HG02642 (cell line): ENCODE measurements at regions not wholly inside any gene's neighbourhood (a gene's known extent, or its start where the extent isn't known, plus 50 kb on each side); places are given as distances from the start of the nearest gene placed in this dataset.

Source experiments
- ATAC-seq: cut with Tn5 transposase; IDR thresholded peaks from one replicate; pipeline ENCODE4 v1.9.1; 2021; ENCODE audit warnings: mild to moderate bottlenecking; ENCODE audit not compliant: unreplicated experiment, poor library complexity

DNA sequence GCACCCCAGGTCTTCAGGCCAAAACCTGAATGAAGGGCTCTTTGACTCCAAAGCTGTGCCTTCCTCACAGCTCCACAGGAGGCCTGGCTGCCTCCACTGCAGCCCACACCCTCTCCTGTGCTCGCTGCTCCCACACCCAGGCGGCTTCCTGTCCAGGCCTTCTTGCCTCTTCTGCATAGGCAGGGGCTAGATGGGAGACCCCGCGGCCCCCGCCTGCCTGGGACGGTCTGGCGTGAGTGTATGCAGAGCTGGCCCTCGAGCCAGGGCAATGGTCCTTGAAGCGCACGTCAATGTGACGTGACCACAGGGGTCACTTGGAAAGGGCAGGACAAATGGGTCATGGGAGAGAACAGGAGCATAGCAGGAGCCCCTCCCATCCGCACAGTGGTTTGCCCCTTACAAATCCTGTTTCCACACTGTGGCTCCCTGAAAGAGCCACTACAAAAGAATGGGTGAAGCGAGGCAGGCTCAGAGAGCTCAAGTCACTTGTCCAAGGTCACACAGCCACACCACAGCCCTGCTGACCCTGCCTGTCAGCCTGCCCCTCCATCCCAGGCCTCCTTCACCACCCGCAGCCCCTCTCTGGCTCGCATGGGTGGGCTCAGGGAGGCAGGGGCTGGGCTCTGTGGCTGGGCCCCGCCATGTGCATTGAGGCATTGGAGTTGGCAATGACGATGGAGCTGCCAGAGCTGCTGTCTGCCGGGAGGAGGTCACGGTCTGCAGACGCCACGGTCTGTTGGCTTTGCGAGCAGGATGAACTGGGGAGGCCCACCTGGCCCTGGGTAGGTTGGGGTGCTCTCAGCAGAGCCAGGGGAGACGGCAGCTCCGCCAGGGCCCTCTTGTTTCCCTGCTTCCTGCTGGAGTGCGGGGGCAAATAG, 71.2 kb upstream of the WNT11 start:
- ATAC-seq, result no peak

DNA sequence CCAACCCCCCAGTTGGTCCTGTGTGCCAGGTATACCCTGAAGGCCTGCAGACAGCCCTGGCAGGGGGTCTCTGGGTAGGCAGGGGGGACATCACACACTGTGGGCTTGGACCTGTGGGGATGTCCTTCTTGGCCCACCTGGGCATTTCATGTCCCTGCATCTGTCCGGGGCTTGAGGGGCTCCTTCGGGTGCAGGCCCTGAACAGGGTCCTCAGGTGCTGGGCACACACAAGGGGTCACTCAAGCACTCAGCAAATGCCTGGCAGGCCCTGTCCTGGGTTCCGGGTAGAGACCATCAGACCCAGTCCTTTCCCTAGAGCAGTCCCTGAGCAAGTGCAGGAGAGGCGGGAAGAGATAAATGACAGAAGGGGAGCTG, 70.5 kb upstream of the WNT11 start:
- no peak for ATAC-seq

DNA sequence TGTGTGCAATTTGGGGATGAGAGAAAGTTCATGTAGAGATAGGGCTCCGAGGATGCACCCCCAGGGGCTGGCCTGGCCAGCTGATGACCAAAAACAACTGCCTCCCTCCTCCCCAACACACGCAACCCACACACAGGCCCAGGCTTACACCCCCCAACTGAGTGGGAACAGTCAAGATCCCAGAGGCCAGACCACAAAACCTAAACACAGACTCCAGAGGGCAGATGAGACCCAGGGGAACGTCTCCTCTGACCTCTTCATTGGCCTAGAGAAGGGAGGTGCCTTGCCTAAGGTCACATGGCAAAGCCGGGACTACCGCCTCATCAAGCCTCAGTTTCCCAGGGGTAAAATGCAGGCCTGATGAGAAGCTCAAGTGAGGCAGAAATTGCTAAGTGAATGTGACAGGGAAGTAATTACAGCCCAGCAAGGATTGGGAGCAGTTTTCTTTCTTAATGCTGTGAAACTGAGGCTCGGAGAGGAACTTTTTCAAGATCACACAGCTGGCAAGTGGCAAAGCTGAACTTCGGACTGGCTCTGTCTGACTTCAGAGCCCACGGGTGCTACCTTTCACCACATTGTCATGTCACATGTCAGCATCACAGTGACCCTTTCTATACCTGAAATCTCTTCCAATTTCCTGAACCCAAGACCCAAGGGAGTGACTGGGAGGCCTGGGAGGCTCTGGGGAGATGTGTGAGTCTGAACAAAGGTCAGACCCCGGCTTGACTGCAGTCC, 69.9 kb upstream of the WNT11 start:
- ATAC-seq, result no peak

DNA sequence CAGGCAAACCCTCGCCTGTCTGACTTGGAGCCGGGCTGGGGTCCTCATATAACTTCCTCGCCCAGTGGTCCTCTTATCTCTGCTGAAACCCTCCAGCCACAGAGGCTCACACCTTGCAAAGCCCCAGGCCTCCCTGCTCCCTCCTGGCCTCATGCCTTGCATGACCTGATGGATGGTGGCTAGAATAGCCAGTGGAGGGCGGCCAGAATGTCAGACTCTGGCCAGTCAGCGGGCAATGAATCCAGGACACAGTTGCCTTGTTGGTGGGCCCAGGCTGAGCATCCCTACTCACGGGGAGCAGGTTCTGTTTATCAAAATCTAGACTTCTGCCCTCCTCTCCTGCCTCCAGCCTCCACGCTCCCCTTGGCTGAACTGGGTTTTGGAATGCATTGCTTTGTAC, 69.1 kb upstream of the WNT11 start:
- ATAC-seq, result no peak

DNA sequence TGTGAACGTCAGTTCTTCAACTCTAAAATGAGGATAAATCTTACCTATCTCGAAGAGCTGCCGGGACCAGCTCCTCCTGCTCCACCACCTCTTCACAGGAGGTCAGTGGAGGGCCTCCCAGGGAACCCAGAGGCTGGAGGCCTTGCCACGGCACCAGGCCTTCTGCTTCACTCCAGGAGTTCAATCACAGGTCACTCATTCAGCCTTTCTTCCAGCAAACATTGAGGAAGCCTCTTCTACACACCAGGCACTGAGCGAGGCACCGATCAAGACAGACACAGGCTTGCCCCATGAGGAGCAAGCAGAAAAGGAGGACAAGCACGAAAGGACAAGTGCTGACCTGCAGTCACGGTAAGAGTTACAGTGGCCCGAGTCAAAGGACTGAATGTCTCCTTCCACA, 64.8 kb upstream of the WNT11 start:
- no peak for ATAC-seq

DNA sequence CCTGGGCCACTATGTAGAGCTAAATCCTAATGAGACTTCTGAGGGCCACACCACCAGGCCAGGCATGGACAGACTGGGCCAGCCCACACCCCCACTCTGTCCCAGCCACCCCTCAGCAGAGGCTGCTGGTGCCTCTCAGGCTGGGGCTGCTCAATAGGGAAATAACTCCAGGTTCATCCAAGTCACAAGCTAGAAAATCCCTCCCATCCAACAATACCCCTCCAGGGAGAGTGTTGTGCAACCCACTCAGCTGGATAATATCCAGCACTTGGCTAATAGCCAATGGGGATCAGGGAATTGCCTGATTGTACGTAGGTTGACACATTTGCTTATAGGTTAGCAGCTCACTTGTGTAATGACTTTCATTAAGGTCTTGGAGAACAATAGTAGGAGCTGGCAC, 64.1 kb upstream of the WNT11 start:
- no peak for ATAC-seq

DNA sequence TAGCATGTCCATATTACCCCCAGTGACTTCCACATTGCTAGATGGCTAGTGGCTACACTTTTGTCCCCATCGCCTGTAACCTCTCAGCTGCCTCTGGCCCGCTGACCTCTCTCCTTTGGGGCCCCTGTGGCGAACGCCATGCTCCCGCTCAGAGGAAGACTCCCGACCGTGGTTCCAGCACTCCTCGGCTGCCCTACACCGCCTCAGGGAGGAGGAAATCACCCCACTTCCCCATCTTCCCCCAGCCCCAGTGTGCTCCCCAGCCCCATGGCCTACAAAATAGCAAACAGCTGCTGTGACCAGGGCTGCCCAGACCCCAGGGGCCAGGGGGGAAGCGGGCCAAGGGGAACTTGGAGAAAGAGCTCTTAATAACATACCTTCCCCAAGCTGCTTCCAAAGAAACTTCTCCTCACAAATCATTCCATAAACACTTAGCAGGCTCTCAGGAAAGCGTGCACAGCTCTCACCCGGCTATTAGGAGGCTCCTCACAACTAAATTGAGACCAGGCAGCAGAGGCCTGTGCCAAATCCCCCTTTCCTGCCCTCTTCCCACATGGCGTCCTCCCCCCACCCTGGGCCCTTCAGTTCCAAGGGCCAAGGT, 63.5 kb upstream of the WNT11 start:
- ATAC-seq, result no peak

DNA sequence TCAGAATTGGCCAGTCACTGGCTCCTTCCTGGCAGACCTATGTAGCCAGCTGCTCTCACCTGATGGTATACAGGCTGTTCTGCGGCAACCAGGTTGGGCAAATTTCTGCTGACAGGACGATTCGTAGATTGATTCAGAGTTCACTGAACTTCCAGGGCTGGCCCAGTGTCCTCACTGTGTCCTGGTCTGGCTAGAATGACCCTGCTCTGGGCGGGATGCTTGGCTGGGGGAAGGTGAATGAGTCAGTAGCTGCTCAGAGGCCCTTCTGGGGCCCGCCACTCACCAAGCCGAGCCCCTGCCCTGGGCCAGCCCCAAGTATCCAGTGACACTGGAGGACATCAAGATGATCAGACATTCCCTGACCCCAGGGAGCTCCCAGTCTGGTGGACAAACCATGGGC, 62.9 kb upstream of the WNT11 start:
- ATAC-seq, result no peak

DNA sequence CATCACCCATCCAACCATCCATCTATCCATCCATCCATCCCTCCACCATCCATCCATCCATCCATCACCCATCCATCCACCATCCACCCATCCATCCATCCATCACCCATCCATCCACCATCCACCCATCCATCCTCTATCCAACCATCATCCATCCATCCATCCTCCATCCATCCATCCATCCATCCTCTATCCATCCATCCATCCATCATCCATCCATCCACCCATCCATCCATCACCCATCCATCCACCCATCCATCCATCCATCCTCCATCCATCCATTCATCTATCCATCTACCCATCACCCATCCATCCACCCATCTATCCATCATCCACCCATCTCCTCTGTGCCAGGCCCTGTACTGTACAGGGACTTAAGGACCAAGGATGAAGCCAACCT, 62.2 kb upstream of the WNT11 start:
- ATAC-seq, result no peak

DNA sequence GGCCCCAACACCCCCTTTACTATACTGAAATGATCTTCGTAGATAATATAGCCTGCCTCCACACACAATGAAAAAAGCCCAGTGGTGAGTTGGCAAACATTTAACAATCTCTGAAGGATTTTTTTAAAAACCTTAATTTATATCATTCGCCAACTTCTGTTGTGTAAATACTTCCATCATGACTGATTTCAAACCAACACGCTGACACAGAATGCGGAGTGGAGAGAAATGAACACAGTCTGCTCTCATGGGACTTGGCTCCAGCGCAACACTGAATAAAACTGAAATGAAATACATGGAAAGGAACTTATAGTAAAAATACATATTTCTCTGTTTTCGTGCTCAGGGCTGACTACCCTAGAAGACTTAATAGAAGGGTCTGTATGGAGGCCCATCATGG, 61.3 kb upstream of the WNT11 start:
- no peak for ATAC-seq

DNA sequence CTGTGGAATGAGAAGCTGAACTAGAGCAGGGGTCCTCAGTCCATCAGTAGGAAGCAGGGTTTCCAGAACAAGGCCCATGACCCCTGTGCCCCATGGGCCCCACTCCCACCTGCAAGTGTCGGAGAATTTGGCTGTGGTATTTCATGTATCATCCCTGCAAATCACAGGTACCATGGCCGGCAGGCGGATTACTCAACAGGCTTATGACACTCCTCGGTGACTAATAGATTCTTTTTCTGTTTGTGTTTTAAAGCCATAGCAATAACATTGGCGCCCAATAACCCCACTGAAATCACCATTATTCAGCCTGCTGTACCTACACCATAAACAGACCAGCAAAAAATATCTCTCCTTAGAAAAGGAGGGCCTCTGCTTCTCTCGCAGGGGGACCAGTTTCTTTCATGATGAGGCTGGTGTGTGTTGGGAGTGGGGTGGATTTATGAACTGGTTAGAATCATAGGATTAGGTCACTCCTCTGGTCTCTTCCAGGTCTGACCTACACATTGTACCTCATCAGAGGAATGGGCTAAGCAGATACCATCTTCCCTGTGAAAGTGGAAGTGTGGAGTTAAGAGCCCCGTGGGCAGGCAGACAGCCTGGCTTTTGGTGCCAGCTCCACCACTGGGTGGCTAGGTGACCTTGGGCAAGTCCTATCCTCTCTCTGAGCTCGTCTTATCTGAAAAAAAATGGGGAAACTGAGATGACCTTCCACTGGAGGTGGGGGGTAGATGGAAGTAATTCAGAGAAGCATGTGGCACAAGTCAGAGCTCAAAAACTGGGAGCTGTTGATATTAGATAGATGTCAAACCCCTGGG, 60.2 kb upstream of the WNT11 start:
- no peak for ATAC-seq

DNA sequence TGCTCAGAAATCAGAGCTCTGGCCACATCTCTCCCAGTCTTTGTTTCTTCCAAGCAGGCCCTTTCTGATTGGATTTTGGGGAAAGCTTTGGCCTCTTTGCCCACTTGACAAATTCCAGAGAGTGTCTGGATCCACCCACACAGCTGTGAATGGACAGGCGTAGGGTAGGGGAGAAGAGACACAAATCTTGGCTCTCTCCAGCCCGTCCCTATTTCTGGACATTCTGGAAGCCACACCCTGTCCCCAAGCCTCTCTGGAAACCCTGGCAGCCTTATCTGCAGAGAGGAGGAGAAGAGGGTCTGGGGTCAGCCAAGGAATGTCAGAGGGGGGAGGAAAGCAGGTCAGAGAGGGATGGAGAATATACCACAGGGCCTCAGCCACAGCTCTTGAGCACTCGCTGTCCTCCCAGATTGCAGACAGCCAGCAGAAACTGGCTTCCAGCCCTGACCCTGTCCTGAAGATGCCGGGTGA, 59.5 kb upstream of the WNT11 start:
- no peak for ATAC-seq

DNA sequence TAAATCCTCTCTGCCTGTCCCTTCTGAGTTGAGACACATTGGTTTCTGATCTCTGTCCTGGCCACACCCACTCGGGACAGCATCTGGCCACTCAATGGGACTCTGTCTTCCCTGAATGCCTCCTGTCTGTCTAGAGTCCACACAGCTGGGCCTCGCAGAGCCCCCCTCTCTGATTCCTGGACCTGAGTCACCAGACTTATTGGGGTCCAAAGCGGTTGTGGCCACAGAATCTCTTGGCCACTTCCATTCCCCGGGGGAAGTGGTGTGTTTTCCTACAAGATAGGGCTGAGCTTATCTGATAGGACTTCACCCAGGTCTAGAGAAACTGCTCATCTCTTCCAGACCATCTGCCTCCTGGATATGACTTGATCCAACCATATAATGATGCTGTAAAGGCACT, 57.4 kb upstream of the WNT11 start:
- ATAC-seq, result no peak

DNA sequence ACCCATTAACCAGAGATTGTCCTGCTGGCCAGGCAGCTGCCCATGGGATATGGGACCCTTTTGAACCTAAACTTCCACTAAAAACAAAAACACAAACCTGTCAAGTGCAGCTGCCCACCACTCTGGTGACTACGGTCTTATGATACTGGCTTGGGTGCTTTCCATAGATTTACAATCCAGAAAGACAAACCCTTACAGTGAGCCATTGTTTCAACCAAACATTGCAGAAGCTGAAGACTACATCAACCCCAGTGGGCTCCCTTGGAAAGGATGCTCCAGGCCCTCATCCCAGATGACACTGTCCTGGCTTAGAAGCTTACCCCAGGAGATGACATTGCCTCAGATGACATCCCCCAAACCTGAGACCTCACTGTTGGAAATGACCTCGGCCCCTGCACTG, 56.9 kb upstream of the WNT11 start:
- ATAC-seq, result no peak

DNA sequence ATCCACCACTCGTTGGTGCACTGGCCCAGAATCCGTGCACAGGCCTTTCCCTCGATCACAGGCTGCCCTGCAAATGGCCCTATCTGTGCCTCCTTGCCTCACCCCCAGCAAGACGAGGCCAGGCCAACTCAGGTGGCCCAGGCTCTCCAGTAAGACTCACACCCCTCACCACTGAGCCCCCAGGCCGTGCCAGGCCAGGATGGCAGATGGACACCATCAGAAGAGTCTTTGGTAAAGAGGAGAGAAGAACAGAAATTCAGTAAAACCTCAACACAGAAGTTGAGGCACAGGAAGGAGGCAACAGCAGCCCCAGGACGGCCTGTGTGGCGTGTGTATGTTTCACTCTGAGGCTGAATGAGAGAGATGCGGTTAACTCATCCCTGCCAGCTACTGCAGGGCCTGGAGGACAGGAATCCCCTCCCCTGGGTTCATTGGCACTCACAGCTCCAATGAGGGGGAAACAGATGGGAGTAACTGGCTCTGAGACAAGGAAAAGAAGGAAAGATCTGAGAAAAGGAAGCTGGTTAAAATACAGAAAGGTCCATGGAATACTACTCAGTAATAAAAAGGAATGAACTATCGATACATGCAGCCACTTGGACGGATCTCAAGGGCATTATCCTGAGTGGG, 54.1 kb upstream of the WNT11 start:
- no peak for ATAC-seq

DNA sequence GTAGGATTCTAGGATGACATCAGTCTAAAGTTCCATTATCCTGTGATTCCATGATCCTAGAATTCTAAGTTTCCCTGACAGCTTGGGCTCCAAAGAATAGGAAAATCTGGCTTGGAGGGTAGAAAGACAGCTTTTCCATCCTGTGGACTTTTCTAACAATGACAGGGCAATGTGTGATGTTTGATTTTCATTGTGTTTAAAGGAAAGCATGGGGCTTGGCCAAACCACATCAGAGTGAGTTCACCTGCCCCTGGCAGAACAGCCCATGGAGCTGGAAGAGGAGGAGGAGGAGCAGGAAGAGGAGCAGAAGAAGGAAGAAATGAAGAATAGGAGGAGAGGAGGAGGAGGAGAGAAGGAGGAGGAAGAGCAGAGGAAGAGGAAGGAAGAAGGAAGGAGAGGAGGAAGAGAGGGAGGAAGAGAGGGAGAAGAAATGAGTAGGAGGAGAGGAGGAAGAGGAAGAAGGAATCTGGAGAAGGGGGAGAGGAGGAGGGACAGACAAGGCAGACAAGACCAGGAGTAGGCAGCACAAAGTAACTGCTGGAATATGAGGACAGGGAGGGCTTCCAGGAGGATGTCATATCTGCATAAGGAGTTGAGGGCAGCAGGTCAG, 53.1 kb upstream of the WNT11 start:
- ATAC-seq, result no peak

DNA sequence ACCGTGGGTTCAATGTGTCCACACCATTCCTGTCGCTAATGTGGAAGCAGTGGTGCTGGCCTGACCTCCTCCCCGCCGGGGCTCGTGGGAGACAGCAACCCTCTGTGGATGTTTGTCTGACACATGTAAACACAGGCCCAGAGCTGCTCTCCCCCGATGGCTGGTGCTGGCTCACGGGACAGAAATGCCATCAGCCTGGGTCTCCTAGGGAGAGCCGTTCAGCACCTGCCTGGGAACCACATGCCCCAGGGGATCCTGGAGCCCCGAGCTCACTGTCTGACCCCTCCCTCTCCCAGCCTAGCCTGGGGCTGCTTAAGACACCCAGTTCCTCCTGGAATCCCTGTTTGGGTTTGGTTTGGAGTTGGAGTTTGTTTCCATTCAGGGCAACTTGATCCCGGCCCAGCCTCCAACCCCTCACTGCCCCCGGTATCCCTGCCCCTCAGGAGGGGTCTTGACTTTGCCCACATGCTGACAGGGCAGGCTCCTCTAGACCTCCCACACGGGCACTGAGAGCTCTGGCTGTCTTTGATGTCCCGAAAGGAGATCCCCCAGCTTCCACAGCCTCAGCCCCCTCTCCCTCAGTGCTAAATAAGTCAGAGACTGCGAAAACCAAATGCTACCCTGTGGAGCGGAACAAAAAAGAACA, 50.9 kb upstream of the WNT11 start:
- no peak for ATAC-seq

DNA sequence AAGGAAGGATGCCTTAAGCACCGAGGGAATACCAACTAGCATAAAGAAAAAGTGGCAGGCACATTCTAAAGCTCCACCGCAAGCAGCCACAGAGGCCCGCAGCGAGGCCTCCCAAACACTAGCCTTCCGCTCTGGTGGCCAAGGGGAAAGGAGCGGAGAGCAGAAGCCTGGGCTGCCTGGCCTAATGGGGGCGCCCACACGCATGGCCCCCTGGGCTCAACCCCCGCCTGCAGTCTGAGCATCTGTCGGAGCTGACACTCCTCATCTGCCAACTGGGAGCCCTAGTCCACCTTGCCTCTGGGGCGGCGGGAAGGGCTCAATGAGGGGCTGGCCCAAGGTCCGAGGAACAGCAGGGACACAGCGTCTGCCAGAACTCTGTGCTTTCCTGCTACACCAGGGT, 50.1 kb upstream of the WNT11 start:
- no peak for ATAC-seq
